ENCODE measurements at regions not wholly inside any gene's neighbourhood (a gene's known extent, or its start where the extent isn't known, plus 50 kb on each side); places are given as distances from the start of the nearest gene placed in this dataset.

GRCh38 chr5:7179364-7179763 lies 216.6 kb upstream of the ADCY2 start:
- H3K4me3 ChIP-seq (ENCODE audit: low read length) = no peak overlapping the region
- no peak for TF ChIP-seq CTCF (conservative IDR thresholded peaks at IDR 0.05; ENCODE audit: low read depth, low read length)
- no peak for DNase-seq (ENCODE audit: low read depth)

- no peak for TF ChIP-seq CTCF (conservative IDR thresholded peaks at IDR 0.05; ENCODE audit: low read depth, low read length)
- no peak overlapping the region for H3K4me3 ChIP-seq (ENCODE audit: low read length)
Observed at GRCh38 chr5:7181841-7182240, 214.1 kb upstream of the ADCY2 start.

GRCh38 chr5:7185742-7186141 lies 210.2 kb upstream of the ADCY2 start:
- TF ChIP-seq CTCF (conservative IDR thresholded peaks at IDR 0.05; ENCODE audit: low read depth, low read length) = no peak
- H3K4me3 ChIP-seq (ENCODE audit: low read length) = no peak overlapping the region
- no peak for DNase-seq (ENCODE audit: low read depth)

More at GRCh38 chr5:7181841-7182240, 214.1 kb upstream of the ADCY2 start:
- DNase-seq (ENCODE audit: low read depth) = no peak

- no peak for TF ChIP-seq CTCF (conservative IDR thresholded peaks at IDR 0.05; ENCODE audit: low read depth, low read length)
- no peak for DNase-seq (ENCODE audit: low read depth)
- H3K4me3 ChIP-seq (ENCODE audit: low read length) = no peak overlapping the region
Observed at GRCh38 chr5:7186818-7187217, 209.1 kb upstream of the ADCY2 start.

GRCh38 chr5:7190712-7191250 lies 205.2 kb upstream of the ADCY2 start:
- DNase-seq (ENCODE audit: low read depth) = no peak
- H3K4me3 ChIP-seq (ENCODE audit: low read length) = no peak overlapping the region
- no peak for TF ChIP-seq CTCF (conservative IDR thresholded peaks at IDR 0.05; ENCODE audit: low read depth, low read length)

GRCh38 chr5:7192016-7192415 lies 203.9 kb upstream of the ADCY2 start:
- no peak overlapping the region for H3K4me3 ChIP-seq (ENCODE audit: low read length)
- DNase-seq (ENCODE audit: low read depth) = no peak
- no peak for TF ChIP-seq CTCF (conservative IDR thresholded peaks at IDR 0.05; ENCODE audit: low read depth, low read length)

- no peak overlapping the region for H3K4me3 ChIP-seq (ENCODE audit: low read length)
- TF ChIP-seq CTCF (conservative IDR thresholded peaks at IDR 0.05; ENCODE audit: low read depth, low read length) = no peak
- DNase-seq (ENCODE audit: low read depth) = no peak
Observed at GRCh38 chr5:7202846-7203245, 193.1 kb upstream of the ADCY2 start.
